ENCODE measurements at regions not wholly inside any gene's neighbourhood (a gene's known extent, or its start where the extent isn't known, plus 50 kb on each side); places are given as distances from the start of the nearest gene placed in this dataset.

DNA sequence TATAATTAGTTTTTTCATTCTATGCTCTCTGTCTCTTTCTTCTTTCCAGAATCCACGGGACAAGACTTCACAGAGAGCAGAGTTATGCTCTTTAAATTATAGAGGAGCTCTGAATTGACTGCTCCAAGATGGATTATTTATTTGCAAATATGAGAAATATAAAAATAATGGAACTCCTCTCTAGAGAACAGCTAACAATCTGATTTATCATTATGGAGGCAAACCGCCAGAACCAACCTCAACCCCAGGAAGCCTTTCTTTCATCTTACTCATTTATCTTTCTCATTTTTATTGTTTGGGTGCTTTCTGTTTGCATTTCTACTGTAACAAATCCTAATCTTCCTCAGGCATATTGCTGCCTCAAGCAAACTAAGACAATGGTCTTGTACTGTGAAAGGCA is 216.5 kb downstream of the C12orf50 start:
- H3K36me3 ChIP-seq: no peaks in the 10 kb centered on the region
- DNase-seq: no peak

DNA sequence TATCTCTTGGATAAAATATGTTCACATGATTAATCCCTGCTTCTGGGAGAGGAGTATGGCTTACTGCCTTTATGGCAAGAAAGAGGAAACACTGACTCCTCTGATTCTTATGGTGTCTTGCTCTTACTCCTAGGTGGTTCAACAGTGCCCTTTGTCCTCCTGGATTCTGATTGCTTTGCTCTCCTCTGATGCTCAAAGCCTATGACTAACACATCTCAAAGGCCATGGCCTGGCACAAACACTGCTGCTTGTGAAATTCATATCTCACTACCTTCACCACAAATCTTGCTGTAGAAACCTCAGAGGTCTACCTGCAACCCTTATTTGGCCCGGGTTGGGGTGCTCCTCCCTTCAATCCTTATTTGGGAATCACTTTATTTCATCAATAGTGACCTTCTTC is 217.2 kb downstream of the C12orf50 start:
- DNase-seq: no peak
- H3K9ac ChIP-seq (ENCODE audit: low read depth in 2 of 2, low read length in 2 of 2): no peak overlapping the region
- no peaks in the 10 kb centered on the region for H3K27me3 ChIP-seq
- H3K27ac ChIP-seq: no peak overlapping the region
- H3K4me3 ChIP-seq: no peak overlapping the region
- H3K4me1 ChIP-seq: no peaks in the 10 kb centered on the region
- no peaks in the 10 kb centered on the region for H3K36me3 ChIP-seq
- TF ChIP-seq, protein P1, sequence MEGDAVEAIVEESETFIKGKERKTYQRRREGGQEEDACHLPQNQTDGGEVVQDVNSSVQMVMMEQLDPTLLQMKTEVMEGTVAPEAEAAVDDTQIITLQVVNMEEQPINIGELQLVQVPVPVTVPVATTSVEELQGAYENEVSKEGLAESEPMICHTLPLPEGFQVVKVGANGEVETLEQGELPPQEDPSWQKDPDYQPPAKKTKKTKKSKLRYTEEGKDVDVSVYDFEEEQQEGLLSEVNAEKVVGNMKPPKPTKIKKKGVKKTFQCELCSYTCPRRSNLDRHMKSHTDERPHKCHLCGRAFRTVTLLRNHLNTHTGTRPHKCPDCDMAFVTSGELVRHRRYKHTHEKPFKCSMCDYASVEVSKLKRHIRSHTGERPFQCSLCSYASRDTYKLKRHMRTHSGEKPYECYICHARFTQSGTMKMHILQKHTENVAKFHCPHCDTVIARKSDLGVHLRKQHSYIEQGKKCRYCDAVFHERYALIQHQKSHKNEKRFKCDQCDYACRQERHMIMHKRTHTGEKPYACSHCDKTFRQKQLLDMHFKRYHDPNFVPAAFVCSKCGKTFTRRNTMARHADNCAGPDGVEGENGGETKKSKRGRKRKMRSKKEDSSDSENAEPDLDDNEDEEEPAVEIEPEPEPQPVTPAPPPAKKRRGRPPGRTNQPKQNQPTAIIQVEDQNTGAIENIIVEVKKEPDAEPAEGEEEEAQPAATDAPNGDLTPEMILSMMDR (IDR thresholded peaks at IDR 0.05): no peak
- no peaks in the 10 kb centered on the region for H3K9me3 ChIP-seq
- intact Hi-C loops (cut with DNase I): no loop called here

More for the DNA sequence above, 216.5 kb downstream of the C12orf50 start:
- Histone ChIP-seq H3K27ac (no peak overlapping the region), H3K27me3 (no peaks in the 10 kb centered on the region), H3K4me3 (no peak overlapping the region), H3K9me3 (no peaks in the 10 kb centered on the region), H3K9ac (ENCODE audit: low read depth in 2 of 2, low read length in 2 of 2) (no peak overlapping the region), H3K4me1 (no peaks in the 10 kb centered on the region)
- TF ChIP-seq, protein P1 (IDR thresholded peaks at IDR 0.05): no peak
- intact Hi-C loops (cut with DNase I): no loop called here

DNA sequence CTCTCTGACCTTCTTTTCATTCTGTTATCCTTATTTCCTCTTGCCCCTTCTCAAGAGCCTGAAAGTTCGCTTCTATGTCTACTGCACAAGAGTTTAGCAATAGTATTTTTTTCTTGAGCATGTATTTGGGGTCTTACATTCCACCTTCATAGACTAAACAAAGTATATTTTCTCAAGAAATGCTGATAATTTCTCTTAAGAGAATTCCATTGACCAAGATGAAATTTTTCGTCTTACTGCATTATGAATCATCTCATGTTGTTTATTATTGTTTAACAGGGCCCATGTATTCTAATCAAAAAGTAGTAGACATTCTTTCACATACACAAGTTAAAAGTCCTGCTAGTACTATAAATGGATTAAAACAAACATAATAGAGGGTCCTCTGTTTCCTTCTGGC is 219.3 kb downstream of the C12orf50 start:
- Histone ChIP-seq H3K4me3 (no peak overlapping the region), H3K36me3 (no peaks in the 10 kb centered on the region), H3K27me3 (no peaks in the 10 kb centered on the region), H3K4me1 (no peaks in the 10 kb centered on the region), H3K9me3 (no peaks in the 10 kb centered on the region), H3K27ac (no peak overlapping the region), H3K9ac (ENCODE audit: low read depth in 2 of 2, low read length in 2 of 2) (no peak overlapping the region)
- DNase-seq: no peak
- intact Hi-C loops (cut with DNase I): no loop called here
- TF ChIP-seq, protein P1 (IDR thresholded peaks at IDR 0.05): no peak

DNA sequence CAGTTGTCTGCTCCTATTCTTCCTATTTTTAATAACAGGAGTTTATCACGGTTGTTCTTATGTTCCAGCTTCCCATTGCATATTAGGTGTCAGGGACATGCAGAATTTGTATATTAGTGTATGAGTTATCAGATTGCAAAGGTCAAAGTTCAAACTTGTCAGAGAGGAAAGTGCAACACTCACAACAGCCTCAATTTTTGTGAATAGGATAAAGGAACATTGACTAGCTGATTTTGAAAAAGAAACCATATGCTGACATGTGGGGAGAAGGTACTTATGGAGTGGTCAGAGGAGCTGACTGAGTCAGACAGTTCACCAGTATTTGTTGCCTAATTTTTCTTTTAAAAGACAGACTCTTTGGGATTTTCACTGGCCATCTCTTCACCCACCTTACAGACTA is 222.1 kb downstream of the C12orf50 start:
- TF ChIP-seq, protein P1 (IDR thresholded peaks at IDR 0.05): no peak
- Histone ChIP-seq H3K27ac (no peak overlapping the region), H3K9ac (ENCODE audit: low read depth in 2 of 2, low read length in 2 of 2) (no peak overlapping the region), H3K27me3 (no peaks in the 10 kb centered on the region), H3K4me3 (no peak overlapping the region), H3K36me3 (no peaks in the 10 kb centered on the region), H3K4me1 (no peaks in the 10 kb centered on the region), H3K9me3 (no peaks in the 10 kb centered on the region)
- intact Hi-C loops (cut with DNase I): no loop called here
- DNase-seq: no peak

DNA sequence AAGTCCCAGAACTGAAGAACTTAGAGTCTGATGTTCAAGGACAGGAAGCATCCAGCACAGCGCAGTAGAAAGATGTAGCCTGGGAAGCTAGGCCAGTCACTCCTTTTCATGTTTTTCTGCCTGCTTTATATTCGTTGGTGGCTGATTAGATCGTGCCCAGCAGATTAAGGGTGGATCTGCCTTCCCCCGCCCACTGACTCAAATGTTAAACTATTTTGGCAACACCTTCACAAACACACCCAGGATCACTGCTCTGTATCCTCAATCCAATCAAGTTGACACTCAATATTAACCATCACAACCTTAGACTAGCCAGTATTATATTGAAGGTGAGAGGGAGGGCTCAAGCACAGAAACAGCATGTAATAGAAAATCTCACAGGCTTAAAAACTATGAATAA is 222.9 kb downstream of the C12orf50 start:
- no peak for DNase-seq
- intact Hi-C loops (cut with DNase I): no loop called here
- no peak overlapping the region for H3K4me3 ChIP-seq

More for the DNA sequence above, 222.9 kb downstream of the C12orf50 start:
- TF ChIP-seq, protein P1 (IDR thresholded peaks at IDR 0.05): no peak
- Histone ChIP-seq H3K36me3 (no peaks in the 10 kb centered on the region), H3K4me1 (no peaks in the 10 kb centered on the region), H3K9me3 (no peaks in the 10 kb centered on the region), H3K27me3 (no peaks in the 10 kb centered on the region), H3K27ac (no peak overlapping the region), H3K9ac (ENCODE audit: low read depth in 2 of 2, low read length in 2 of 2) (no peak overlapping the region)
